ENCODE measurements at regions not wholly inside any gene's neighbourhood (a gene's known extent, or its start where the extent isn't known, plus 50 kb on each side); places are given as distances from the start of the nearest gene placed in this dataset.

GRCh38 chr2:65536596-65536995 lies 104.2 kb upstream of the SPRED2 start:
- H4K20me1 ChIP-seq (ENCODE audit: insufficient read depth, low read length) = no peaks in the 10 kb centered on the region
- no peak overlapping the region for H2AK9ac ChIP-seq (replicated peaks; ENCODE audit: low read depth, low read length, poor library complexity)
- intact Hi-C loops (cut with micrococcal nuclease) (no loop called here), dilution Hi-C loops (cut with HindIII; ENCODE audit: low sequenced_read_pairs, unreplicated experiment) (no loop called here), in situ Hi-C loops (cut with MboI; ENCODE audit: low sequenced_read_pairs) (no loop called here)
- peaks cover 7% of the 10 kb centered on the region for H3K27me3 ChIP-seq (ENCODE audit: control insufficient read depth, insufficient read depth, low read length)
- no peak for ATAC-seq (ENCODE audit: low read depth)
- H3K18ac ChIP-seq (ENCODE audit: low read depth, low read length) = no peak overlapping the region
- H2BK15ac ChIP-seq (ENCODE audit: low read depth, low read length) = no peak overlapping the region
- H4K8ac ChIP-seq (ENCODE audit: low read depth in 2 of 2, low read length in 2 of 2) = no peak overlapping the region
- no peak overlapping the region for H3K9ac ChIP-seq (ENCODE audit: low read depth, low read length)
- H3K23ac ChIP-seq (ENCODE audit: low read depth, low read length) = no peak overlapping the region
- H3K9me1 ChIP-seq (ENCODE audit: insufficient read depth, low read length) = peaks cover 6% of the 10 kb centered on the region; the same call in 1 of the 2 replicates
- H4K5ac ChIP-seq (ENCODE audit: low read depth, low read length) = no peak overlapping the region
- no peak overlapping the region for H3K4ac ChIP-seq (ENCODE audit: low read depth, low read length)
- H3K36me3 ChIP-seq (ENCODE audit: control insufficient read depth, insufficient read depth, low read length) = no peaks in the 10 kb centered on the region
- H3K14ac ChIP-seq (replicated peaks; ENCODE audit: low read depth, low read length) = no peak overlapping the region
- WGBS, 2 experiments (ENCODE audit: extremely low coverage in 2 of 2, insufficient read length in 1 of 2) = no CpG with 5 or more reads among the region's 4 CpGs
- no peak overlapping the region for H2AFZ ChIP-seq (replicated peaks; ENCODE audit: low read length, poor library complexity)
- no peak overlapping the region for H3K4me2 ChIP-seq (ENCODE audit: low read depth, low read length)
- no peak overlapping the region for H4K91ac ChIP-seq (ENCODE audit: insufficient read depth, low read depth, low read length)
- H3K4me1 ChIP-seq (ENCODE audit: control insufficient read depth, insufficient read depth, low read length) = 0 out of 2 replicates have a peak, but pooled peaks cover 2% of the 10 kb centered on the region
- H3K9me3 ChIP-seq (ENCODE audit: control insufficient read depth, insufficient read depth, low read length) = no peaks in the 10 kb centered on the region
- no peak overlapping the region for H3K56ac ChIP-seq (ENCODE audit: extremely low read depth, insufficient read depth, low read length)
- H2BK20ac ChIP-seq (ENCODE audit: low read depth, low read length) = no peak overlapping the region
- ChIA-PET POLR2A (ENCODE audit: unreplicated experiment) (no interaction called here), CTCF (no interaction called here)
- no peak for DNase-seq
- no peak overlapping the region for H2AK5ac ChIP-seq (ENCODE audit: low read depth, low read length)
- no peak overlapping the region for H3K27ac ChIP-seq (ENCODE audit: insufficient read depth, low read length)
- TF ChIP-seq CEBPB (IDR thresholded peaks at IDR 0.05; ENCODE audit: low read depth, low read length) (no peak), ELK1 (IDR thresholded peaks at IDR 0.05; ENCODE audit: borderline replicate concordance, low read depth, low read length) (no peak), FOS (IDR thresholded peaks at IDR 0.05; ENCODE audit: low read depth, low read length) (no peak), RAD21 (IDR thresholded peaks at IDR 0.05; ENCODE audit: low read length) (no peak), USF2 (IDR thresholded peaks at IDR 0.05; ENCODE audit: low read depth, low read length) (no peak), RCOR1 (IDR thresholded peaks at IDR 0.05; ENCODE audit: insufficient replicate concordance, low read length) (no peak), MXI1 (IDR thresholded peaks at IDR 0.05; ENCODE audit: borderline replicate concordance, low read depth, low read length) (no peak), NFE2L2 (IDR thresholded peaks at IDR 0.05; ENCODE audit: low read depth, low read length) (no peak), CHD1 (IDR thresholded peaks at IDR 0.05; ENCODE audit: low read depth, low read length) (no peak), BHLHE40 (IDR thresholded peaks at IDR 0.05; ENCODE audit: low read depth, low read length) (no peak), CTCF (conservative IDR thresholded peaks at IDR 0.05; ENCODE audit: low read depth, low read length) (no peak), RFX5 (IDR thresholded peaks at IDR 0.05; ENCODE audit: low read depth, low read length) (no peak), MAFK (IDR thresholded peaks at IDR 0.05; ENCODE audit: low read depth, low read length) (no peak), SMC3 (IDR thresholded peaks at IDR 0.05; ENCODE audit: low read depth, low read length) (no peak), POLR2A (IDR thresholded peaks at IDR 0.05; ENCODE audit: low read depth, low read length) (no peak), MAZ (IDR thresholded peaks at IDR 0.05; ENCODE audit: borderline replicate concordance, low read depth, low read length) (no peak)
- H2BK5ac ChIP-seq (ENCODE audit: low read depth, low read length, poor library complexity, severe bottlenecking) = no peak overlapping the region
- H3K79me1 ChIP-seq (ENCODE audit: low read depth in 1 of 2, low read length in 2 of 2) = no peaks in the 10 kb centered on the region
- H2BK120ac ChIP-seq (ENCODE audit: low read depth, low read length) = no peak overlapping the region
- BruUV-seq (replicated peaks) = no TSS peak
- no peak overlapping the region for H3K4me3 ChIP-seq (ENCODE audit: insufficient read depth, low read depth, low read length)

Data from IMR-90 (cell line).